Liver (tissue), 8 donors: ENCODE measurements at regions not wholly inside any gene's neighbourhood (a gene's known extent, or its start where the extent isn't known, plus 50 kb on each side); places are given as distances from the start of the nearest gene placed in this dataset.

Experiments used
- DNase-seq: peaks from one replicate; pipeline ENCODE4 v3.0.0-alpha.2; 2017; ENCODE audit warnings: low spot score
- H3K27ac ChIP-seq, 2 donors: one replicate each; pipeline ENCODE4 v1.7.0; 2013; ENCODE audit warnings: inconsistent platforms in 2 of 2, low read length in 2 of 2, control low read depth in 1 of 2, low read depth in 1 of 2, mild to moderate bottlenecking in 1 of 2
- H3K27me3 ChIP-seq, 4 donors: one replicate each; pipeline versions ENCODE4 v1.6.1 to v1.7.0; 2013; ENCODE audit warnings: low read length in 3 of 4, inconsistent platforms in 1 of 4, mild to moderate bottlenecking in 1 of 4, moderate library complexity in 1 of 4; ENCODE audit not compliant: control insufficient read depth in 4 of 4, insufficient read depth in 4 of 4
- H3K36me3 ChIP-seq, 4 donors: one replicate each; pipeline versions ENCODE4 v1.6.1 to v1.7.0; 2013; ENCODE audit warnings: low read length in 3 of 4, mild to moderate bottlenecking in 3 of 4, low read depth in 1 of 4, moderate library complexity in 1 of 4; ENCODE audit not compliant: control insufficient read depth in 4 of 4, insufficient read depth in 3 of 4
- H3K4me1 ChIP-seq, 4 donors: one replicate each; pipeline versions ENCODE4 v1.6.1 to v1.7.0; 2013; ENCODE audit warnings: low read length in 3 of 4, mild to moderate bottlenecking in 3 of 4, moderate library complexity in 1 of 4; ENCODE audit not compliant: control insufficient read depth in 4 of 4, insufficient read depth in 4 of 4
- H3K4me3 ChIP-seq, 3 donors: one replicate each; pipeline versions ENCODE4 v1.6.1 to v1.7.0; 2013; ENCODE audit warnings: low read length in 3 of 3, control low read depth in 1 of 3, low read depth in 1 of 3, mild to moderate bottlenecking in 1 of 3
- H3K9ac ChIP-seq, 2 donors: one replicate each; pipeline ENCODE4 v1.7.0; 2013; ENCODE audit warnings: low read length in 2 of 2, mild to moderate bottlenecking in 2 of 2, moderate library complexity in 2 of 2, control low read depth in 1 of 2, low read depth in 1 of 2
- H3K9me3 ChIP-seq, 4 donors: one replicate each; pipeline versions ENCODE4 v1.6.1 to v1.7.0; 2013; ENCODE audit warnings: low read length in 3 of 4; ENCODE audit not compliant: control insufficient read depth in 4 of 4
- EGR1 ChIP-seq, 2 donors: IDR thresholded peaks; 2 replicates each; pipeline ENCODE4 v1.6.1; 2016 to 2018; ENCODE audit warnings: antibody characterized with exemption in 2 of 2, low read depth in 2 of 2
- FOXA1 ChIP-seq: IDR thresholded peaks from 2 replicates; pipeline ENCODE4 v1.6.1; 2016; ENCODE audit warnings: antibody characterized with exemption
- FOXA2 ChIP-seq: IDR thresholded peaks from 2 replicates; pipeline ENCODE4 v1.6.1; 2016; ENCODE audit warnings: antibody characterized with exemption
- GABPA ChIP-seq, 2 donors: IDR thresholded peaks in 1 of 2; conservative IDR thresholded peaks in 1 of 2; 2 replicates each; pipeline ENCODE4 v1.6.1; 2016; ENCODE audit warnings: antibody characterized with exemption in 2 of 2, mild to moderate bottlenecking in 1 of 2, moderate library complexity in 1 of 2
- HNF4A ChIP-seq, 2 donors: conservative IDR thresholded peaks; 2 replicates each; pipeline ENCODE4 v1.6.1; 2016; ENCODE audit warnings: antibody characterized with exemption in 2 of 2, mild to moderate bottlenecking in 2 of 2
- NR2F2 ChIP-seq: IDR thresholded peaks from 2 replicates; pipeline ENCODE4 v1.6.1; 2016; ENCODE audit warnings: antibody characterized with exemption
- RAD21 ChIP-seq, 2 donors: IDR thresholded peaks; 2 replicates each; pipeline ENCODE4 v1.6.1; 2016; ENCODE audit warnings: antibody characterized with exemption in 2 of 2, mild to moderate bottlenecking in 2 of 2
- RXRA ChIP-seq, 2 donors: IDR thresholded peaks; 2 replicates each; pipeline ENCODE4 v1.6.1; 2017 to 2018; ENCODE audit warnings: antibody characterized with exemption in 2 of 2, mild to moderate bottlenecking in 1 of 2
- SP1 ChIP-seq: IDR thresholded peaks from 2 replicates; pipeline ENCODE4 v1.6.1; 2018; ENCODE audit warnings: antibody characterized with exemption, mild to moderate bottlenecking
- TAF1 ChIP-seq: conservative IDR thresholded peaks from 2 replicates; pipeline ENCODE4 v1.6.1; 2016; ENCODE audit warnings: antibody characterized with exemption, mild to moderate bottlenecking
- WGBS: extraction: QIAGEN DNeasy Blood & Tissue Kit; methylation state at CpG from one replicate; pipeline ENCODE4 v1.1.7; 2013; 5-methylcytosine and 5-hydroxymethylcytosine counted together
- TF ChIP-seq, protein P1 (sequence below): IDR thresholded peaks from 2 replicates; pipeline ENCODE4 v1.6.1; 2016; ENCODE audit warnings: antibody characterized with exemption
- TF ChIP-seq, protein P2 (sequence below): IDR thresholded peaks from 2 replicates; pipeline ENCODE4 v1.6.1; 2016; ENCODE audit warnings: antibody characterized with exemption, mild to moderate bottlenecking
- TF ChIP-seq, protein P3 (sequence below): fragments of 150-350 bp; IDR thresholded peaks from 2 replicates; pipeline ENCODE4 v1.5.1; 2017; ENCODE audit warnings: improper control_type of control experiment, low read depth, low read length; ENCODE audit not compliant: missing input control
- TF ChIP-seq, protein P4 (sequence below): IDR thresholded peaks from 2 replicates; pipeline ENCODE4 v1.6.1; 2016; ENCODE audit warnings: antibody characterized with exemption
- donor health status: healthy.
- donor health status: healthy.
- donor health status: healthy.
- donor health status: healthy.
- donor health status: healthy.

DNA sequence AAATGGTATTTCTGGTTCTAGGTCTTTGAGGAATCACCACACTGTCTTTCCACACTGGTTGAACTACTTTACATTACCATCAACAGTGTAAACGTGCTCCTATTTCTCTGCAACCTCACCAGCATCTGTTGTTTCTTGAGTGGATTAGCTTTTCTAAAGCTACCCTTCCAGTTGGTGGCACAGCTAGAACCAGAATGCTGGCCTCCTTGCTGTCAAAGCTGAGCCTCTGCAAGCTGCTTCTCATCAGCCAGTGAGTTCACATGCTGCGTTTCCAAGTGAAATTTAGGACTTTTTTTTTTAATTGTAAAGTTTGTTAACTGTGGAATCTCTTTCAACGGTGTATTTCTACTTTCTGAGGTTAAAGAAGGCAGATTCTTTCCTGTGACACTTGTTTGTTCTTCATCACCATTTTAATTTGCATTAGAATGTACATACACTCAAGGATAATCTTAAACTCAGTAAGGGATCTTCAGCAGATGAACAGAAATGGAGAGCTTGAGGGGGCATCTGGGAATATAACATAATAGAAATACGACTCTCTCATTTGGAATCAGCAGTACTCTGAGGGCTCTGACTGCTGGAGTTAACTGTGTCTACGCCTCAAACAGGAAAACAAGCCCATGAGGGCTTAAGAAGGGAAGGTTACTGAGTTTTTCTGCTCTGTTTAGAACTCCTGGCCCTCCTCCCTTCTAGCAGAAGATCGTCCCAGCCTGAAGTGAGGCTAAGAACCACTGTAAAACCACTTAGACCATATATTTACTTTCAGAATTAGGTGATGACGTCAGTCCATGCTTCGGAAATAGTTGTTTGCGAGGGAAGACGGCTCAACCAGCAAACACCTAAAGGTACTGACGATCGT, 148.4 kb upstream of the FAM20A start:
- WGBS = 74% methylated on average over 12 of the region's 12 CpGs
- no peak overlapping the region for H3K27ac ChIP-seq
- TF ChIP-seq HNF4A (conservative IDR thresholded peaks at IDR 0.05) (no peak), FOXA2 (no peak), EGR1 (IDR thresholded peaks at IDR 0.05; ENCODE audit: low read depth in 2 of 2) (no peak), RAD21 (IDR thresholded peaks at IDR 0.05) (no peak), GABPA (IDR thresholded peaks at IDR 0.05 in 1 of 2, conservative IDR thresholded peaks at IDR 0.05 in 1 of 2) (no peak), SP1 (no peak), TAF1 (no peak)
- TF ChIP-seq, protein P1, sequence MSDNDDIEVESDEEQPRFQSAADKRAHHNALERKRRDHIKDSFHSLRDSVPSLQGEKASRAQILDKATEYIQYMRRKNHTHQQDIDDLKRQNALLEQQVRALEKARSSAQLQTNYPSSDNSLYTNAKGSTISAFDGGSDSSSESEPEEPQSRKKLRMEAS = no peak
- H3K4me3 ChIP-seq = no peak overlapping the region
- H3K4me1 ChIP-seq = no peaks in the 10 kb centered on the region
- no peak overlapping the region for H3K9ac ChIP-seq
- DNase-seq = no peak
- H3K36me3 ChIP-seq = no peaks in the 10 kb centered on the region
- no peaks in the 10 kb centered on the region for H3K9me3 ChIP-seq
- no peaks in the 10 kb centered on the region for H3K27me3 ChIP-seq

DNA sequence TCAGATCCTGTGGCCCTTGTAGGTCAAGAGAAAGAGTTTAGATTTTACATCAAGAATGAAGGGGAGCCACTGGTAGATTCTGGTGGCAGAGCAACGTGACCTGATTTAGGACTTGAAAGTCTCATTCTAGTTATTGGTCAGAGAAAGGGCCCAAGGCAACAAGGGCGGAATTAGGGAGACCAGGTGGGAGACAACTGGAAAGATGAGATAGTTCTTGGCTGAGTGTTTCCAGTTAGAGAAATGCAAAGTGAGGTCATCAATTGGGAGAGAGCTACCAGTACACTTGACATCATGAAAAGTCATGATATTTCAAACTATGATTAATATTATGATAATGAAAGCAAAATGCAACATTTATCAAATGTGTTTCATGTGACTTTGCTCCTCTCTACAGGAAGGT, 147.2 kb upstream of the FAM20A start:
- no peak for DNase-seq
- H3K9me3 ChIP-seq = no peaks in the 10 kb centered on the region
- H3K4me1 ChIP-seq = no peaks in the 10 kb centered on the region
- H3K36me3 ChIP-seq = no peaks in the 10 kb centered on the region
- 92% methylated on average over 2 of the region's 2 CpGs for WGBS
- no peak overlapping the region for H3K9ac ChIP-seq
- no peak overlapping the region for H3K4me3 ChIP-seq
- no peak overlapping the region for H3K27ac ChIP-seq
- TF ChIP-seq GABPA (IDR thresholded peaks at IDR 0.05 in 1 of 2, conservative IDR thresholded peaks at IDR 0.05 in 1 of 2) (no peak), NR2F2 (no peak), HNF4A (conservative IDR thresholded peaks at IDR 0.05) (no peak), FOXA1 (no peak), RXRA (IDR thresholded peaks at IDR 0.05) (no peak)
- TF ChIP-seq, protein P2, sequence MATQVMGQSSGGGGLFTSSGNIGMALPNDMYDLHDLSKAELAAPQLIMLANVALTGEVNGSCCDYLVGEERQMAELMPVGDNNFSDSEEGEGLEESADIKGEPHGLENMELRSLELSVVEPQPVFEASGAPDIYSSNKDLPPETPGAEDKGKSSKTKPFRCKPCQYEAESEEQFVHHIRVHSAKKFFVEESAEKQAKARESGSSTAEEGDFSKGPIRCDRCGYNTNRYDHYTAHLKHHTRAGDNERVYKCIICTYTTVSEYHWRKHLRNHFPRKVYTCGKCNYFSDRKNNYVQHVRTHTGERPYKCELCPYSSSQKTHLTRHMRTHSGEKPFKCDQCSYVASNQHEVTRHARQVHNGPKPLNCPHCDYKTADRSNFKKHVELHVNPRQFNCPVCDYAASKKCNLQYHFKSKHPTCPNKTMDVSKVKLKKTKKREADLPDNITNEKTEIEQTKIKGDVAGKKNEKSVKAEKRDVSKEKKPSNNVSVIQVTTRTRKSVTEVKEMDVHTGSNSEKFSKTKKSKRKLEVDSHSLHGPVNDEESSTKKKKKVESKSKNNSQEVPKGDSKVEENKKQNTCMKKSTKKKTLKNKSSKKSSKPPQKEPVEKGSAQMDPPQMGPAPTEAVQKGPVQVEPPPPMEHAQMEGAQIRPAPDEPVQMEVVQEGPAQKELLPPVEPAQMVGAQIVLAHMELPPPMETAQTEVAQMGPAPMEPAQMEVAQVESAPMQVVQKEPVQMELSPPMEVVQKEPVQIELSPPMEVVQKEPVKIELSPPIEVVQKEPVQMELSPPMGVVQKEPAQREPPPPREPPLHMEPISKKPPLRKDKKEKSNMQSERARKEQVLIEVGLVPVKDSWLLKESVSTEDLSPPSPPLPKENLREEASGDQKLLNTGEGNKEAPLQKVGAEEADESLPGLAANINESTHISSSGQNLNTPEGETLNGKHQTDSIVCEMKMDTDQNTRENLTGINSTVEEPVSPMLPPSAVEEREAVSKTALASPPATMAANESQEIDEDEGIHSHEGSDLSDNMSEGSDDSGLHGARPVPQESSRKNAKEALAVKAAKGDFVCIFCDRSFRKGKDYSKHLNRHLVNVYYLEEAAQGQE = no peak
- TF ChIP-seq, protein P3, sequence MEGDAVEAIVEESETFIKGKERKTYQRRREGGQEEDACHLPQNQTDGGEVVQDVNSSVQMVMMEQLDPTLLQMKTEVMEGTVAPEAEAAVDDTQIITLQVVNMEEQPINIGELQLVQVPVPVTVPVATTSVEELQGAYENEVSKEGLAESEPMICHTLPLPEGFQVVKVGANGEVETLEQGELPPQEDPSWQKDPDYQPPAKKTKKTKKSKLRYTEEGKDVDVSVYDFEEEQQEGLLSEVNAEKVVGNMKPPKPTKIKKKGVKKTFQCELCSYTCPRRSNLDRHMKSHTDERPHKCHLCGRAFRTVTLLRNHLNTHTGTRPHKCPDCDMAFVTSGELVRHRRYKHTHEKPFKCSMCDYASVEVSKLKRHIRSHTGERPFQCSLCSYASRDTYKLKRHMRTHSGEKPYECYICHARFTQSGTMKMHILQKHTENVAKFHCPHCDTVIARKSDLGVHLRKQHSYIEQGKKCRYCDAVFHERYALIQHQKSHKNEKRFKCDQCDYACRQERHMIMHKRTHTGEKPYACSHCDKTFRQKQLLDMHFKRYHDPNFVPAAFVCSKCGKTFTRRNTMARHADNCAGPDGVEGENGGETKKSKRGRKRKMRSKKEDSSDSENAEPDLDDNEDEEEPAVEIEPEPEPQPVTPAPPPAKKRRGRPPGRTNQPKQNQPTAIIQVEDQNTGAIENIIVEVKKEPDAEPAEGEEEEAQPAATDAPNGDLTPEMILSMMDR = no peak
- TF ChIP-seq, protein P4, sequence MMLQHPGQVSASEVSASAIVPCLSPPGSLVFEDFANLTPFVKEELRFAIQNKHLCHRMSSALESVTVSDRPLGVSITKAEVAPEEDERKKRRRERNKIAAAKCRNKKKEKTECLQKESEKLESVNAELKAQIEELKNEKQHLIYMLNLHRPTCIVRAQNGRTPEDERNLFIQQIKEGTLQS = no peak
- TF ChIP-seq, protein P1 = no peak
- H3K27me3 ChIP-seq = no peaks in the 10 kb centered on the region
